ENCODE measurements at regions not wholly inside any gene's neighbourhood (a gene's known extent, or its start where the extent isn't known, plus 50 kb on each side); places are given as distances from the start of the nearest gene placed in this dataset.

DNA sequence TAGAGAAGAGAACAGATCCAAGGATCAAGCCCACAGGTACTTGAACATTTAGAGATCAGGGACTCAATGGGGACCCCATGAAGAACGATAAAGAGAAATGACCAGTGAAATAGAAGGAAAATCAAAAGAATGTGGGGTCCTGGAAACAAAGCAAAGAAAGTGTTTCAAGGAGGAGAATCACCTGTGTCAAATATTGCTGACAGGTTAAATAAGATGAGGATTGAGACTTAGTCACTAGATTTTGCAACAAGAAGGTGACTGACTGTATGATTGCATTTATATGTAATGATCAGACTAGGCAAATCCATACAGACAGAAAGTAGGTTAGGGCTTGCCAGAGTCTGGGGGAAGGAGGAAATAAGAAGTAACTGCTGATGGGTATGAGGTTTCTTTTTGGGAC, 254.9 kb upstream of the NPY start:
- no peak overlapping the region for H3K27ac Mint-ChIP-seq
- no peaks in the 10 kb centered on the region for H3K27me3 Mint-ChIP-seq (ENCODE audit: low read depth)
- peaks cover 15% of the 10 kb centered on the region for H3K4me1 Mint-ChIP-seq
- no peaks in the 10 kb centered on the region for H3K36me3 Mint-ChIP-seq (ENCODE audit: low read depth)
- H3K9me3 Mint-ChIP-seq, result no peaks in the 10 kb centered on the region
- TF ChIP-seq, protein P1, sequence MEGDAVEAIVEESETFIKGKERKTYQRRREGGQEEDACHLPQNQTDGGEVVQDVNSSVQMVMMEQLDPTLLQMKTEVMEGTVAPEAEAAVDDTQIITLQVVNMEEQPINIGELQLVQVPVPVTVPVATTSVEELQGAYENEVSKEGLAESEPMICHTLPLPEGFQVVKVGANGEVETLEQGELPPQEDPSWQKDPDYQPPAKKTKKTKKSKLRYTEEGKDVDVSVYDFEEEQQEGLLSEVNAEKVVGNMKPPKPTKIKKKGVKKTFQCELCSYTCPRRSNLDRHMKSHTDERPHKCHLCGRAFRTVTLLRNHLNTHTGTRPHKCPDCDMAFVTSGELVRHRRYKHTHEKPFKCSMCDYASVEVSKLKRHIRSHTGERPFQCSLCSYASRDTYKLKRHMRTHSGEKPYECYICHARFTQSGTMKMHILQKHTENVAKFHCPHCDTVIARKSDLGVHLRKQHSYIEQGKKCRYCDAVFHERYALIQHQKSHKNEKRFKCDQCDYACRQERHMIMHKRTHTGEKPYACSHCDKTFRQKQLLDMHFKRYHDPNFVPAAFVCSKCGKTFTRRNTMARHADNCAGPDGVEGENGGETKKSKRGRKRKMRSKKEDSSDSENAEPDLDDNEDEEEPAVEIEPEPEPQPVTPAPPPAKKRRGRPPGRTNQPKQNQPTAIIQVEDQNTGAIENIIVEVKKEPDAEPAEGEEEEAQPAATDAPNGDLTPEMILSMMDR (IDR thresholded peaks at IDR 0.05; ENCODE audit: unreplicated experiment in 3 of 3), result no peak
- no peak overlapping the region for H3K4me3 Mint-ChIP-seq

DNA sequence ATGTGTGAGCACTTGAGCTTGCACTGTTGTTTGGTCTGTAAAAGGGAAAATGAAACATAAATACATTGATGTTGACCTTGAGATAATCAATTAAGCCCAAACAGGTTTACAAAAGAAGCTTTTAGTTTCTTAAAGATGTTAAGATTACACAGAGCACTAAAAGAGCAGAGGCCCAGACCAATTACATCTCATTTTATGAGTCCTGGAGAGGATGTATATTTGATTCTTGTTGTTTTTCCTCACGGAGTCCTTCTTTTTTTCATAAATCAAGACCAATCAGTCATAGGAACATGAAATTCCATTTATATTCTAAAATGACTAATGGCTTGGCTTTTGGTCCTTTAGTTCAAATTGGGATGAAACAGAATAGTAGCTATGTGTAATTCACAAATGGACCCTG, 249.7 kb upstream of the NPY start:
- Mint-ChIP-seq H3K36me3 (ENCODE audit: low read depth) (no peaks in the 10 kb centered on the region), H3K9me3 (no peaks in the 10 kb centered on the region), H3K27me3 (ENCODE audit: low read depth) (no peaks in the 10 kb centered on the region), H3K4me1 (no peaks in the 10 kb centered on the region), H3K27ac (no peak overlapping the region), H3K4me3 (no peak overlapping the region)
- TF ChIP-seq, protein P1 (IDR thresholded peaks at IDR 0.05; ENCODE audit: unreplicated experiment in 3 of 3), result no peak

DNA sequence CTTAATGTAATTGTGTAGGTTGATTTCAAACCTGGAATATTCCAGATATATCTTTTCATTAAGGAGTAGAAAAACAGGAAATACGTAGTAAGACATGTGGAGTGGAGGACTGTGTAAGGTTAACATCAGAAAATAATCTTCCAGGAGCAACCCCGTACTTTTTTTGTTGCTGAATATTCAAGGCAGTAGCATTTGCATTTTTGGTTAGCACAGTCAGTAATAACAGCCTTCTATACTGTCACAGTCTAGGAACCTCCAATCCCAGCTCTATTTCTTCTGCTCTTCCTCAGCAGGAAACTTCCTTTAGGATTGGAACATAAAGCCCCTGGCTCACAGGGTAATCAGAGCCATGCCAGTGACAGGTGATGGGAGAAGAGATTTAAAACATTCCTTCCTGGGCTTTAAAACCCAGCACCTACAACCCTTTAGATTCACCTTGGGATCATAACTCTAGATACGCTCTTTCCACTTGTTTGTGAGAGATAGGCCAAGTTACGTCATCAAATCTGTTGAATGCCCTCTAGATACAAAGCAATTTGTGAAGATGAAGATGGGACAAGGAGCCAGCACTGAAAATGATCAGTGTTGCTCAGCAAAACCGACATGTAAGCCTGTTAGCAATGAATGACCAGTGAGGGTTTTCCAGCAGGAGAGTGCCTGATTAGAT, 248.5 kb upstream of the NPY start:
- H3K36me3 Mint-ChIP-seq (ENCODE audit: low read depth), result no peaks in the 10 kb centered on the region
- H3K27ac Mint-ChIP-seq, result no peak overlapping the region
- TF ChIP-seq, protein P1 (IDR thresholded peaks at IDR 0.05; ENCODE audit: unreplicated experiment in 3 of 3), result no peak
- H3K4me3 Mint-ChIP-seq, result no peak overlapping the region
- no peaks in the 10 kb centered on the region for H3K27me3 Mint-ChIP-seq (ENCODE audit: low read depth)
- no peaks in the 10 kb centered on the region for H3K4me1 Mint-ChIP-seq
- H3K9me3 Mint-ChIP-seq, result no peaks in the 10 kb centered on the region

DNA sequence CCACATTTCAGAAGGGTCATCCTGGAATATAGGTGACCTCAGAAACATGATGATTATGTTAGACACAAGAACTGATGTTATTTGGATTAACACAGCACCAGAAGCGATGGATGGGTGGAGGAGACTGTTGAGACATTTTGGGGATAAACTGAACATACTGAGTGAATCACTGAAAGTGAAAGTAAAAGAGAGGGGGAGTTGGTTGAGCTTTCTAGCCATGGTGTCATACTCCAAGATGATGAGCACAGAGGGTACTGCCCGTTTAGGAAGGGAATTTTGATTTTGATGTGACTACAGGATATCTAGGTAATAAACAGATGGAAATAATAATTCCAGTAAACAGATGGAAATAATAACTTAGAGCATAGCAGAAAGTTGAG, 248.0 kb upstream of the NPY start:
- Mint-ChIP-seq H3K4me1 (no peaks in the 10 kb centered on the region), H3K36me3 (ENCODE audit: low read depth) (no peaks in the 10 kb centered on the region), H3K4me3 (no peak overlapping the region), H3K27ac (no peak overlapping the region), H3K9me3 (no peaks in the 10 kb centered on the region), H3K27me3 (ENCODE audit: low read depth) (no peaks in the 10 kb centered on the region)
- TF ChIP-seq, protein P1 (IDR thresholded peaks at IDR 0.05; ENCODE audit: unreplicated experiment in 3 of 3), result no peak

DNA sequence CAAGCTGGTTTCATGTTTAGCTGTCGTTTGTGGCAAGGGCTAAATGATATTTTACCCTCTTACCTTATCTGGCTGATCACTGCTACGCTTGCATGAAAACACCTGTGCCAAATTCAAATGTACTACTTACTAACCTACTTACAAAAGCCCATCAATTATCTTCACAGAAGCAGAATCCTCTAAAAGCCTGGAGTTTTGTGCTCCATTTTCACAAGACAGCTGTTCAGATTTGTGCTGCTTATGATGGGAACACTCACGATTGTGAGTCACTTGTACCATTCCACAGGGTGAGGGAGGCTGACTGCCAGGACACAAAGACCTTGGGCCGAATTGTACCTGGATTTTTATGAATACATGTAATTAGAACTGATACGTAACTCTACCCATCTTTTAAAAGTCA, 245.0 kb upstream of the NPY start:
- H3K27ac Mint-ChIP-seq, result no peak overlapping the region
- H3K9me3 Mint-ChIP-seq, result no peaks in the 10 kb centered on the region
- no peaks in the 10 kb centered on the region for H3K36me3 Mint-ChIP-seq (ENCODE audit: low read depth)
- no peaks in the 10 kb centered on the region for H3K4me1 Mint-ChIP-seq
- no peaks in the 10 kb centered on the region for H3K27me3 Mint-ChIP-seq (ENCODE audit: low read depth)
- H3K4me3 Mint-ChIP-seq, result no peak overlapping the region
- TF ChIP-seq, protein P1 (IDR thresholded peaks at IDR 0.05; ENCODE audit: unreplicated experiment in 3 of 3), result no peak

DNA sequence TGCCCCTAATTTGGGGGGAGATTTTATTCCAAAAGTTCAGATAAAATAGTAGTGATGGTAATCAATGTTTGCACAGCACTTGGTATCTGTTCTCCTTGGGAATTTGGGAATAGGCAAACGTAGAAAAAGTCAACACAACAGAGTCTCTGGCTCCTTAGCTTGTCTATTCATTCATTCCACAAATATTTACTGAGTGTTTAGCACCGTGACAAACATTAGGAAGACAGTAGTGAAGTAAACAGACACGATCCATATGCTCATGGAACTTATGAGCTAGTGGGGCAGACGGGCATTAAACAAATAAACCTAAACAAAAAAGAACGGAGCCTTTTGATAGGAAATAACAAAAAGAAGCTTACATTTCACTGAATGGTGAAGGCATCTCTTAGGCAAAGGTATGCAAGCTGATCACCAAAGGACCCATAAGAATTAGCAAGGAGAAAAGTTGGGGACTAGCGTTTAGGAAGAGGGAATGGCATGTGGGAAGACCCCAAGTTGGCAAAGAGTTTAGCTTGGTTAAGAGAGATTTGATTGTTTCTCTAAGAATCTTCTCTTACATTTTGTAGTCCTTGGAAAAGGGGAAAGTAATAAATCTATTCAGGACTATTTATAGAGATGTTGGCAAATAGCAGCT, 243.9 kb upstream of the NPY start:
- H3K27ac Mint-ChIP-seq, result no peak overlapping the region
- H3K4me3 Mint-ChIP-seq, result no peak overlapping the region
- H3K36me3 Mint-ChIP-seq (ENCODE audit: low read depth), result no peaks in the 10 kb centered on the region
- H3K9me3 Mint-ChIP-seq, result no peaks in the 10 kb centered on the region
- H3K27me3 Mint-ChIP-seq (ENCODE audit: low read depth), result no peaks in the 10 kb centered on the region
- no peaks in the 10 kb centered on the region for H3K4me1 Mint-ChIP-seq
- TF ChIP-seq, protein P1 (IDR thresholded peaks at IDR 0.05; ENCODE audit: unreplicated experiment in 3 of 3), result no peak
